CD14-positive monocyte (primary cell): ENCODE measurements at regions not wholly inside any gene's neighbourhood (a gene's known extent, or its start where the extent isn't known, plus 50 kb on each side); places are given as distances from the start of the nearest gene placed in this dataset.

Source experiments
- DNase-seq, 3 donors: peaks; one replicate each; pipeline ENCODE4 v3.0.0-alpha.2; 2011 to 2022
- H2AFZ ChIP-seq: 2 replicates; pipeline ENCODE4 v1.6.0; 2012; ENCODE audit warnings: mild to moderate bottlenecking, low read depth, low read length, inconsistent platforms; ENCODE audit not compliant: insufficient read depth, poor library complexity, severe bottlenecking
- H3K27ac ChIP-seq, 2 donors: 1 replicate in 1 of 2; 2 replicates in 1 of 2; pipeline ENCODE4 v1.5.1; 2012 to 2013; ENCODE audit warnings: low read length in 2 of 2, control low read depth in 1 of 2, inconsistent platforms in 1 of 2, low read depth in 1 of 2, mild to moderate bottlenecking in 1 of 2
- H3K27me3 ChIP-seq, 2 donors: one replicate each; pipeline versions ENCODE4 v1.6.0 to v1.6.1; 2011 to 2013; ENCODE audit warnings: low read length in 2 of 2; ENCODE audit not compliant: control insufficient read depth in 2 of 2, insufficient read depth in 2 of 2
- H3K36me3 ChIP-seq, 2 donors: replicated peaks in 1 of 2; 1 replicate in 1 of 2; 2 replicates in 1 of 2; pipeline versions ENCODE4 v1.5.1 to v1.6.1; 2012 to 2013; ENCODE audit warnings: low read length in 2 of 2, control low read depth in 1 of 2, inconsistent platforms in 1 of 2, mild to moderate bottlenecking in 1 of 2; ENCODE audit not compliant: insufficient read depth in 2 of 2, control insufficient read depth in 1 of 2
- H3K4me1 ChIP-seq, 2 donors: 1 replicate in 1 of 2; 2 replicates in 1 of 2; pipeline versions ENCODE4 v1.5.1 to v1.6.1; 2012 to 2013; ENCODE audit warnings: low read length in 2 of 2, control low read depth in 1 of 2, inconsistent platforms in 1 of 2, mild to moderate bottlenecking in 1 of 2, moderate library complexity in 1 of 2; ENCODE audit not compliant: insufficient read depth in 2 of 2, control insufficient read depth in 1 of 2
- H3K4me2 ChIP-seq: replicated peaks from 2 replicates; pipeline ENCODE3; 2012; ENCODE audit warnings: low read length, moderate library complexity, mild to moderate bottlenecking; ENCODE audit not compliant: poor library complexity, severe bottlenecking; ENCODE audit errors: extremely low read depth
- H3K4me3 ChIP-seq, 3 experiments: fragments of 200-600 bp in 1 of 3; sonication (generic) in 1 of 3; replicated peaks in 1 of 3; 1 replicate in 2 of 3; 2 replicates in 1 of 3; pipeline ENCODE4 v1.5.1; 2011 to 2013; ENCODE audit warnings: low read length in 3 of 3, mild to moderate bottlenecking in 3 of 3, control low read depth in 2 of 3, low read depth in 2 of 3, inconsistent platforms in 1 of 3, moderate library complexity in 1 of 3
- H3K79me2 ChIP-seq: 2 replicates; pipeline ENCODE4 v1.6.0; 2012; ENCODE audit warnings: mild to moderate bottlenecking, control low read depth, inconsistent platforms, low read length, moderate library complexity; ENCODE audit not compliant: insufficient read depth
- H3K9ac ChIP-seq: 2 replicates; pipeline ENCODE4 v1.6.0; 2017; ENCODE audit warnings: low read length, mild to moderate bottlenecking; ENCODE audit not compliant: insufficient read depth, poor library complexity, severe bottlenecking
- H3K9me3 ChIP-seq, 2 donors: replicated peaks in 1 of 2; 1 replicate in 1 of 2; 2 replicates in 1 of 2; pipeline versions ENCODE4 v1.5.1 to v1.6.1; 2012 to 2013; ENCODE audit warnings: low read length in 2 of 2, control low read depth in 1 of 2; ENCODE audit not compliant: control insufficient read depth in 1 of 2, insufficient read depth in 1 of 2
- H4K20me1 ChIP-seq: 2 replicates; pipeline ENCODE4 v1.6.0; 2012; ENCODE audit warnings: mild to moderate bottlenecking, low read length, control low read depth, moderate library complexity; ENCODE audit not compliant: insufficient read depth
- H3K27ac Mint-ChIP-seq, 7 donors: one replicate each; pipeline ENCODE4 v1.8.0; 2020; ENCODE audit warnings: mild to moderate bottlenecking in 7 of 7, mixed read lengths in 7 of 7, moderate library complexity in 6 of 7, inconsistent platforms in 2 of 7
- H3K27me3 Mint-ChIP-seq, 3 donors: one replicate each; pipeline ENCODE4 v1.8.0; 2021 to 2022; ENCODE audit warnings: low read depth in 3 of 3, mild to moderate bottlenecking in 3 of 3, mixed read lengths in 3 of 3, moderate library complexity in 3 of 3, inconsistent platforms in 1 of 3
- H3K36me3 Mint-ChIP-seq, 2 donors: one replicate each; pipeline ENCODE4 v1.8.0; 2020; ENCODE audit warnings: mixed read lengths in 2 of 2, inconsistent platforms in 1 of 2, mild to moderate bottlenecking in 1 of 2
- H3K4me1 Mint-ChIP-seq: one replicate; pipeline ENCODE4 v1.8.0; 2020; ENCODE audit warnings: mild to moderate bottlenecking, mixed read lengths
- H3K4me3 Mint-ChIP-seq, 2 donors: one replicate each; pipeline ENCODE4 v1.8.0; 2020; ENCODE audit warnings: mild to moderate bottlenecking in 2 of 2, mixed read lengths in 2 of 2, moderate library complexity in 1 of 2
- H3K9me3 Mint-ChIP-seq, 7 donors: one replicate each; pipeline ENCODE4 v1.8.0; 2020 to 2022; ENCODE audit warnings: mixed read lengths in 7 of 7, mild to moderate bottlenecking in 6 of 7, moderate library complexity in 6 of 7, inconsistent platforms in 2 of 7
- WGBS: methylation state at CpG from one replicate; pipeline ENCODE4 v1.1.5; 2013; ENCODE audit warnings: missing lambda C conversion rate; ENCODE audit not compliant: insufficient coverage; 5-methylcytosine and 5-hydroxymethylcytosine counted together
- intact Hi-C, 2 donors: fragments of 100-400 bp; cut with micrococcal nuclease; formaldehyde crosslinking; loops; one replicate each; pipeline versions ENCODE4 v1.15.0 to v1.15.1; 2023
- TF ChIP-seq, protein P1 (sequence below): fragments of 200-600 bp; IDR thresholded peaks from one replicate; pipeline ENCODE4 v1.8.0; 2022; ENCODE audit warnings: antibody characterized with exemption, mild to moderate bottlenecking

GRCh38 chr6:61592238-61592637, 693.8 kb downstream of the KHDRBS2 start:
- no peak overlapping the region for H3K9ac ChIP-seq
- H2AFZ ChIP-seq, result no peak overlapping the region
- no peak for DNase-seq
- H4K20me1 ChIP-seq, result no peaks in the 10 kb centered on the region
- no peaks in the 10 kb centered on the region for H3K27me3 ChIP-seq
- no peaks in the 10 kb centered on the region for H3K36me3 ChIP-seq
- no peaks in the 10 kb centered on the region for H3K4me1 ChIP-seq
- Mint-ChIP-seq H3K4me3 (no peak overlapping the region), H3K27me3 (peaks cover 0 to 1% (median 0%) of the 10 kb centered on the region in 3 donors), H3K9me3 (peaks cover 4 to 12% (median 6%) of the 10 kb centered on the region in 7 donors), H3K4me1 (no peaks in the 10 kb centered on the region), H3K36me3 (no peaks in the 10 kb centered on the region), H3K27ac (no peak overlapping the region)
- H3K79me2 ChIP-seq, result no peaks in the 10 kb centered on the region
- no peak overlapping the region for H3K27ac ChIP-seq
- TF ChIP-seq, protein P1, sequence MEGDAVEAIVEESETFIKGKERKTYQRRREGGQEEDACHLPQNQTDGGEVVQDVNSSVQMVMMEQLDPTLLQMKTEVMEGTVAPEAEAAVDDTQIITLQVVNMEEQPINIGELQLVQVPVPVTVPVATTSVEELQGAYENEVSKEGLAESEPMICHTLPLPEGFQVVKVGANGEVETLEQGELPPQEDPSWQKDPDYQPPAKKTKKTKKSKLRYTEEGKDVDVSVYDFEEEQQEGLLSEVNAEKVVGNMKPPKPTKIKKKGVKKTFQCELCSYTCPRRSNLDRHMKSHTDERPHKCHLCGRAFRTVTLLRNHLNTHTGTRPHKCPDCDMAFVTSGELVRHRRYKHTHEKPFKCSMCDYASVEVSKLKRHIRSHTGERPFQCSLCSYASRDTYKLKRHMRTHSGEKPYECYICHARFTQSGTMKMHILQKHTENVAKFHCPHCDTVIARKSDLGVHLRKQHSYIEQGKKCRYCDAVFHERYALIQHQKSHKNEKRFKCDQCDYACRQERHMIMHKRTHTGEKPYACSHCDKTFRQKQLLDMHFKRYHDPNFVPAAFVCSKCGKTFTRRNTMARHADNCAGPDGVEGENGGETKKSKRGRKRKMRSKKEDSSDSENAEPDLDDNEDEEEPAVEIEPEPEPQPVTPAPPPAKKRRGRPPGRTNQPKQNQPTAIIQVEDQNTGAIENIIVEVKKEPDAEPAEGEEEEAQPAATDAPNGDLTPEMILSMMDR, result no peak
- peaks cover 12 to 23% of the 10 kb centered on the region in 2 donors for H3K9me3 ChIP-seq
- no peak overlapping the region for H3K4me2 ChIP-seq
- intact Hi-C loops, result no loop called here
- H3K4me3 ChIP-seq, result no peak overlapping the region
- WGBS, result no CpG with 5 or more reads among the region's 2 CpGs

- no peak overlapping the region for H3K27ac ChIP-seq
- no peaks in the 10 kb centered on the region for H3K36me3 Mint-ChIP-seq
- H4K20me1 ChIP-seq, result no peaks in the 10 kb centered on the region
- no peaks in the 10 kb centered on the region for H3K4me1 Mint-ChIP-seq
- no peak overlapping the region for H3K4me3 Mint-ChIP-seq
- no peaks in the 10 kb centered on the region for H3K79me2 ChIP-seq
- no peaks in the 10 kb centered on the region for H3K36me3 ChIP-seq
- H3K4me3 ChIP-seq, result no peak overlapping the region
- H3K9me3 ChIP-seq, result peaks cover 5 to 18% of the 10 kb centered on the region in 2 donors
- H2AFZ ChIP-seq, result no peak overlapping the region
- no peak overlapping the region for H3K4me2 ChIP-seq
- no peaks in the 10 kb centered on the region for H3K4me1 ChIP-seq
- WGBS, result 100% methylated on average over 1 of the region's 3 CpGs
- intact Hi-C loops, result no loop called here
- no peaks in the 10 kb centered on the region for H3K27me3 ChIP-seq
- H3K27ac Mint-ChIP-seq, result no peak overlapping the region
- H3K9ac ChIP-seq, result no peak overlapping the region
- TF ChIP-seq, protein P1, result no peak
- no peak for DNase-seq
- H3K9me3 Mint-ChIP-seq, result peaks cover 3 to 9% (median 7%) of the 10 kb centered on the region in 7 donors
- H3K27me3 Mint-ChIP-seq, result no peaks in the 10 kb centered on the region
These were observed 699.0 kb downstream of the KHDRBS2 start for GRCh38 chr6:61586934-61587537.
